Vagina (tissue), 2 donors: ENCODE measurements at regions not wholly inside any gene's neighbourhood (a gene's known extent, or its start where the extent isn't known, plus 50 kb on each side); places are given as distances from the start of the nearest gene placed in this dataset.

Experiments used
- DNase-seq, 2 donors: peaks; one replicate each; pipeline ENCODE4 v3.0.0-alpha.2; 2017; ENCODE audit errors: extremely low spot score in 2 of 2
- H3K27ac ChIP-seq: fragments of 200-600 bp; sonication (generic); one replicate; pipeline ENCODE4 v1.5.1; 2019
- H3K27me3 ChIP-seq: fragments of 200-600 bp; sonication (generic); one replicate; pipeline ENCODE4 v1.5.1; 2019
- H3K36me3 ChIP-seq, 2 donors: fragments of 200-600 bp; sonication (generic); one replicate each; pipeline ENCODE4 v1.5.1; 2017 to 2019
- H3K4me1 ChIP-seq: fragments of 200-600 bp; sonication (generic); one replicate; pipeline ENCODE4 v1.5.1; 2019
- H3K4me3 ChIP-seq, 2 donors: fragments of 200-600 bp; sonication (generic); 1 replicate in 1 of 2; 2 replicates in 1 of 2; pipeline ENCODE4 v1.5.1; 2016 to 2019
- H3K9me3 ChIP-seq: fragments of 200-600 bp; sonication (generic); one replicate; pipeline ENCODE4 v1.5.1; 2019
- POLR2A ChIP-seq, 2 donors: fragments of 450-650 bp; IDR thresholded peaks; one replicate each; pipeline ENCODE4 v1.6.1; 2017; ENCODE audit warnings: antibody characterized with exemption in 2 of 2, mild to moderate bottlenecking in 2 of 2, moderate library complexity in 2 of 2
- POLR2AphosphoS5 ChIP-seq, 2 donors: sonication (generic); formaldehyde crosslinking; IDR thresholded peaks; one replicate each; pipeline ENCODE4 v1.9.0; 2017; ENCODE audit warnings: antibody characterized with exemption in 2 of 2, mild to moderate bottlenecking in 2 of 2, low read depth in 1 of 2; ENCODE audit not compliant: insufficient read depth in 1 of 2
- intact Hi-C: fragments of 100-400 bp; cut with DNase I; formaldehyde crosslinking; loops from one replicate; pipeline ENCODE4 v1.15.1; 2023
- TF ChIP-seq, protein P1 (sequence below), 3 experiments: fragments of 450-650 bp in 2 of 3; fragments of 200-600 bp in 1 of 3; sonication (generic) in 1 of 3; IDR thresholded peaks; one replicate each; pipeline ENCODE4 v1.5.1; 2017 to 2019; ENCODE audit warnings: antibody characterized with exemption in 3 of 3, mild to moderate bottlenecking in 2 of 3, moderate library complexity in 2 of 3

DNA sequence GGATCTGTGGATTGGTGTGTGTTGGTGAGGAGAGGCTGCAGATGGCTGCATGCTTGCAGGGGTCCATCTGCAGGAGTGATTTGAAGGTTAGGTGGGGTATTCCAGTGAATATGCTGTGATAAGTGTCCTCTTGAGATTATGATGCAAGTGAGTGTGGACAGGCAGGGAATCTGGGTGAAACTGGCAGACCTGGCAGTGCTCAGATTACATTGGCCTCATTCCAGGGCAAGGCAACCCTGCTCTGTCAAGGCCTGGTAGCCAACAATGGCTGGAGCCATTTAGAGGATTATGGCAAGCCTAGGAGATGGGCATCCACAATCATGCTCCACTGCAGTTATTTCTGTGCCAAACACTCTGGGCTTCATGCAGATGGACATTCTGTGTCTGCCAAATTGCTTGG, 113.9 kb downstream of the RTL3 start:
- Histone ChIP-seq H3K4me1 (no peaks in the 10 kb centered on the region), H3K4me3 (no peak overlapping the region)
- intact Hi-C loops: no loop called here

GRCh38 chrX:78543281-78543680, 115.8 kb downstream of the RTL3 start:
- TF ChIP-seq POLR2AphosphoS5 (IDR thresholded peaks at IDR 0.05; ENCODE audit: insufficient read depth in 1 of 2, low read depth in 1 of 2) (no peak), POLR2A (IDR thresholded peaks at IDR 0.05) (no peak)
- TF ChIP-seq, protein P1, sequence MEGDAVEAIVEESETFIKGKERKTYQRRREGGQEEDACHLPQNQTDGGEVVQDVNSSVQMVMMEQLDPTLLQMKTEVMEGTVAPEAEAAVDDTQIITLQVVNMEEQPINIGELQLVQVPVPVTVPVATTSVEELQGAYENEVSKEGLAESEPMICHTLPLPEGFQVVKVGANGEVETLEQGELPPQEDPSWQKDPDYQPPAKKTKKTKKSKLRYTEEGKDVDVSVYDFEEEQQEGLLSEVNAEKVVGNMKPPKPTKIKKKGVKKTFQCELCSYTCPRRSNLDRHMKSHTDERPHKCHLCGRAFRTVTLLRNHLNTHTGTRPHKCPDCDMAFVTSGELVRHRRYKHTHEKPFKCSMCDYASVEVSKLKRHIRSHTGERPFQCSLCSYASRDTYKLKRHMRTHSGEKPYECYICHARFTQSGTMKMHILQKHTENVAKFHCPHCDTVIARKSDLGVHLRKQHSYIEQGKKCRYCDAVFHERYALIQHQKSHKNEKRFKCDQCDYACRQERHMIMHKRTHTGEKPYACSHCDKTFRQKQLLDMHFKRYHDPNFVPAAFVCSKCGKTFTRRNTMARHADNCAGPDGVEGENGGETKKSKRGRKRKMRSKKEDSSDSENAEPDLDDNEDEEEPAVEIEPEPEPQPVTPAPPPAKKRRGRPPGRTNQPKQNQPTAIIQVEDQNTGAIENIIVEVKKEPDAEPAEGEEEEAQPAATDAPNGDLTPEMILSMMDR (IDR thresholded peaks at IDR 0.05): no peak
- no peaks in the 10 kb centered on the region for H3K4me1 ChIP-seq
- no peaks in the 10 kb centered on the region for H3K9me3 ChIP-seq
- no peaks in the 10 kb centered on the region for H3K36me3 ChIP-seq
- no peaks in the 10 kb centered on the region for H3K27me3 ChIP-seq
- no peak for DNase-seq
- H3K4me3 ChIP-seq: no peak overlapping the region
- H3K27ac ChIP-seq: no peak overlapping the region
- intact Hi-C loops: no loop called here

More for the DNA sequence above, 113.9 kb downstream of the RTL3 start:
- no peak for DNase-seq
- H3K36me3 ChIP-seq: no peaks in the 10 kb centered on the region
- H3K27me3 ChIP-seq: no peaks in the 10 kb centered on the region
- H3K9me3 ChIP-seq: no peaks in the 10 kb centered on the region
- TF ChIP-seq, protein P1 (IDR thresholded peaks at IDR 0.05): no peak
- no peak for TF ChIP-seq POLR2AphosphoS5 (IDR thresholded peaks at IDR 0.05; ENCODE audit: insufficient read depth in 1 of 2, low read depth in 1 of 2)
- no peak for TF ChIP-seq POLR2A (IDR thresholded peaks at IDR 0.05)
- no peak overlapping the region for H3K27ac ChIP-seq

DNA sequence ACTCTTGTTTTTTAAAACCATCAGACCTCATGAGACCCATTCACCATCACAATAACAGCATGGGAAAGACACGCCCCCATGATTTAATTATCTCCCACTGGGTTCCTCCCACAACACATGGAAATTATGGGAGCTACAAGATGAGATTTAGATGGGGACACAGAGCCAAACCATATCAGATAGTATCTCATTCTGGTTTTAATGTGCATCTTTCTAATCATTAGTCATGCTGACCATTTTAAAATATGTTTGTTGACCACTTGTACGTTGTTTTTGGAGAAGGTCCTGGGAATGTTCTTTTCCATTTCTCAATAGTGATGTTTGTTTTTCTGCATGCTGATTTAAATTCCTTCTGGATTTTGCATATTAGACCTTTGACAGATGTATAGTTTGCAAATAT, 119.0 kb downstream of the RTL3 start:
- DNase-seq: no peak
- Histone ChIP-seq H3K4me3 (no peak overlapping the region), H3K27ac (no peak overlapping the region), H3K27me3 (no peaks in the 10 kb centered on the region), H3K36me3 (no peaks in the 10 kb centered on the region), H3K4me1 (no peaks in the 10 kb centered on the region), H3K9me3 (no peaks in the 10 kb centered on the region)
- intact Hi-C loops: no loop called here
- TF ChIP-seq, protein P1 (IDR thresholded peaks at IDR 0.05): no peak
- no peak for TF ChIP-seq POLR2A (IDR thresholded peaks at IDR 0.05)
- TF ChIP-seq POLR2AphosphoS5 (IDR thresholded peaks at IDR 0.05; ENCODE audit: insufficient read depth in 1 of 2, low read depth in 1 of 2): no peak

DNA sequence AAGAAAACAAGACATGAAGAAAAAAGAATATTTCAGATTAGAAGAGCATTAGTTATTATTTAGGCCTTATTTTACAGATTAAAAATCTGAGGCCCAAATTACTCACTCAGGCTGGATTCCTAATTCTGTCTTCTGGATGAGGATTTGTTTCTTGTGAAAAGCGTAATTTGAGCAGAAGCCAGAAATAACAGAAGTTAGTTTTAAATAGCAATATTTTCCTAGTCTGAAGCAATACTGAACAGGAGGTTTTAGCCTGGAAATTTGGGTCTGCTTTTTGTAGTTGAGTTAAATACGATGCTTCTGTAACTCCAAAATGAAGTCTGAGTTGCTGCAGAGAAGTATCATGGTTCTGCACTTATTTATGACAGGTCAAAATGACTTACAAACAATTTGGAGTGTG, 124.9 kb downstream of the RTL3 start:
- DNase-seq: no peak
- Histone ChIP-seq H3K4me1 (no peaks in the 10 kb centered on the region), H3K36me3 (no peaks in the 10 kb centered on the region), H3K27ac (no peak overlapping the region), H3K27me3 (no peaks in the 10 kb centered on the region), H3K4me3 (no peak overlapping the region), H3K9me3 (no peaks in the 10 kb centered on the region)
- TF ChIP-seq, protein P1 (IDR thresholded peaks at IDR 0.05): no peak
- TF ChIP-seq POLR2AphosphoS5 (IDR thresholded peaks at IDR 0.05; ENCODE audit: insufficient read depth in 1 of 2, low read depth in 1 of 2) (no peak), POLR2A (IDR thresholded peaks at IDR 0.05) (no peak)
- intact Hi-C loops: no loop called here

DNA sequence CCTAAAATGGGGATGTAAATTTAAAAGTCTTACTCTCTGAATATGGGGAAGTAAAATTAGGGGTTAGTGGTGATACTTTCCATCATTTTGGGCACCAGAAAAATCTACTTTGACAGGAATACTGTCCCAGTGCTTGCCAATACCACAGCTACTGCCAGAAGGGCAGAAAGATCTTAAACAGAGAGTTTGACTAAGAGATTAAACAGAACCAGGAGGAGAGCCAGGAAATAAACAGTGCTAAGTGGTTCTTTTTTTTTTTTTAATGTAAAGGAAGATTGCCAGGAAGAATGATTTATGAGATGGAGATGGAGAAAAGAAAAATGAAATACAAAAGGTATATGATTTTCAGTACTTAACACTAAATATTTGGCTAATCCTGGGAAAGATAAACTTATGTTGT, 126.8 kb downstream of the RTL3 start:
- H3K36me3 ChIP-seq: no peaks in the 10 kb centered on the region
- DNase-seq: no peak
- H3K9me3 ChIP-seq: no peaks in the 10 kb centered on the region
- no peaks in the 10 kb centered on the region for H3K27me3 ChIP-seq
- TF ChIP-seq, protein P1 (IDR thresholded peaks at IDR 0.05): no peak
- TF ChIP-seq POLR2AphosphoS5 (IDR thresholded peaks at IDR 0.05; ENCODE audit: insufficient read depth in 1 of 2, low read depth in 1 of 2) (no peak), POLR2A (IDR thresholded peaks at IDR 0.05) (no peak)
- H3K27ac ChIP-seq: no peak overlapping the region
- intact Hi-C loops: no loop called here
- no peaks in the 10 kb centered on the region for H3K4me1 ChIP-seq
- H3K4me3 ChIP-seq: no peak overlapping the region
